GM18868 (cell line): ENCODE measurements at regions not wholly inside any gene's neighbourhood (a gene's known extent, or its start where the extent isn't known, plus 50 kb on each side); places are given as distances from the start of the nearest gene placed in this dataset.
"Not testable (repeated sequence)": the region's sequence is repeated elsewhere in the genome, so short reads cannot be mapped to it uniquely, and the experiment has no call there.

ENCODE experiments used
- ATAC-seq: cut with Tn5 transposase; IDR thresholded peaks from one replicate; pipeline ENCODE4 v1.9.1; 2021; ENCODE audit warnings: mild to moderate bottlenecking, moderate library complexity; ENCODE audit not compliant: unreplicated experiment

DNA sequence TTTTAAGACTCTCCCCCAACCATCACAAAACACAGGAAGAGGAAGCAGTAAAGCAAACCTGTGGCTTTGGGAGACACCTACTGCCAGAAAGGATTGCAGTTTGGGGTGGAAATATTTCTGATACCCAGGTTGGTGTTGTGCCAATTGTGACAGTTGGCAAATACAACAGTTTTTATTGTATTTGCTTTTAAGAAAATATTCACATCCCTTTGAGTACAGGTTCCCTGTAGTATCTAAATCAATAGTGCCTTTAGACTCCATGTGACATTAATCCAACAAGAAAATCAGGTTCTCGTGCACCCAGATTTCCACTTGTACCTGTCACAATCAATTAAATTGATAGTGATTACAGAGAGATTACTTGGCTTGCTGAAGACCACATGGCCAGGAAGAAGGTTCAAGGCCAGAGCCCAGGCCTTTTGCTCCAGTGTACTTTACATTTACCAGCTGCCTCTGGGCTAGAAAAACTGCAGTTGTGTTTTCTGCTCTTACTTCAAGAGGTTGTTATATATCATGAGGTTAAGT lies 361.2 kb downstream of the ATP23 start:
- ATAC-seq = no peak

DNA sequence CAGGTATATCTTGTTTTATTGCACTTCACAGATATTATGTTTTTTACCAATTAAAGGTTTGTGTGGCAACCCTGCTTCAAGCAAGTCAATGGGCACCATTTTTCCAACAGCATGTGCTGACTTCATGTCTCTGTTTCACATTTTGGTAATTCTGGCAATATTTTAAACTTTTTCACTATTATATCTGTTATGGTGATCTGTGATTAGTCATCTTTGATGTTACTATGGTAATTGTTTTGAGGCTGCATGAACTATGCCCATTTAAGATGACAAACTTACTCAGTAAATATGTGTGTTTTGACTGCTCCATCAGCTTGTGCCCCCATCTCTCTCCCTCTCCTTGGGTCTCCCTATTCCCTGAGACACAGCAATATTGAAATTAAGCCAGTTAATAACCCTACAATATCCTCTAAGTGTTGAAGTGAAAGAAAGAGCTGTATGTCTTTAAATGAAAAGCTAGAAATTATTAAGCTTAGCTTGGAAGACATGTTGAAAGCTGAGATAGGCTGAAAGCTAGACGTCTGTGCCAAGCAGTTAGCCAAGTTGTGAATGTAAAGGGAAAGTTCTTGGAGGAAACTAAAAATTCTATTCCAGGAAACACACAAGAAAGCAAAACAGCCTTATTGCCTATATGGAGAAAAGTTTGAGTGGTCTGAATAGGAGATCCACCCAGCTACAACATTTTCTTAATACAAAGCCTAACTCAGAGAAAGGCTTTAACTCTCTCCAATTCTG lies 365.1 kb downstream of the ATP23 start:
- ATAC-seq = no peak

DNA sequence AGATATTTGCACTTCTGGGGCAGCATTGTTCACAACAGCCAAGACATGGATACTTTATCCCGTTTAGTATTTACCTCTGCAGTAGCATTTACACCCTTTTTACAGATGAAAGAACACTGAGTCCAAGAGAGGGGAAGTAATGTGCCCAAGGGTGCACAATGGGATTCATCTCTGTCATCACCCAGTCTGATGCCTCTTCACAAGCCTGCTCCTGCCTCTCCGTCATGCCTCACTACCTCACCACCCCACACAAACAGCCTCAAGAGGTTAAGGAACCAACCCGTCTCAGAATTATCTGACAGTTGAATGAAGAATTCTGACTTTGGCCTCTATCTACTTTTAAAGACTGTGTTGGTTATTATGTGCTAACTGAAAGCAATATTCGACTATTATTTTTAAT lies 368.4 kb downstream of the ATP23 start:
- ATAC-seq = peak; percentile 52

DNA sequence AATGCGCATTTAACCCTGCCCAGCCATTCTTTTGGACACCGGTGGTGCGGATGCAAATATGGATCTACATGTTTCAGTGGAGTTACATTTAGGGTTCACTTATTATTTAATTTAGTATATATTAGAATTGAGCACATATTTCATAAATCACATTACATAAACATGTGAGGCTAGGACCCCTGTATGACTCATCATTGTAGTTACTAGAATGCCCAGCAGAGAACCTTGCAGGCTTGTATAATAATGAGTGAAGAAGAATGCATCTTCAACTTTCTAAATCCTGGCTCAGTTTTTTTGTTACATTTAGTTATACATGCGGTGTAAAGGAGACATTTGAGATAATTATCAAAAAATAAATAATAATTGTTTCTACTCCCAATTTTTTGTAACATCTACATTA lies 369.0 kb downstream of the ATP23 start:
- peak; percentile 52 for ATAC-seq

DNA sequence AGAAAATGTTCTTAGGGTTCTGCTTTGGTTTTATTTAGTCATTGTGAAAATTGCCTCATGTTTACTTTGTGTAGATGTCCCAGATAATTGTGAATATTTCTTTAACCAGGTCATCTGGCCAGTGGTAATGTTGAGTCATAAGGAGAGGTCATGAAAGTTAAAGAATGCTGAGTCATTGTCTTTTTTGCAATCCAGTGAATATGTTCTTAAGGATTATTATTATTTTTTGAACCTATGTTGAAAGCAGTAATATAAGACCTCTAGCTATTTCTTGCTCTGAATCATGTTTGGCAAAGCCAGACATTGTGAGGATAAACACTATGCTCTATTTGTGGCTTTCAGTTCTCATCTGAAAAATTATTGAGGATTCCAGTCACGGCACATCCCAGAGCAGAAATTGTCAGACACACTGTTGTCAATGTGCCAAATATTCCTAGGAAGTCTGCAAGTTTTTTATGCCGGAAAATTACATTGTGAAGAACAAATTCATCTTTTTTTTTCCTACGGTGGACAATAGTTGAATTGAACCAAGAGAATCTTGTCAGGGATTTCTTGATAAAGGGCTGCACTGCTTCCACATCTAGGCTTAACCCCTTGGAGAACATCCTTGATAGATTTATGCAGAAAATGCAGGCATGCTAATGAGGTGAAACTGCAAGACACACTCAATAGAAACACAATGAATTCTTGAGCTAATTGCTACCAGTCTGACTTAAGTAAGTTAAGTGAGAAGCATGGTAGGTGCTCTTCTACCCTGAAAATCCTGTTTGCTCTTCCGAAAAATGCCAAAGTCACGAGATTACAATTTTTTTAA lies 369.6 kb downstream of the ATP23 start:
- peak; percentile 76 for ATAC-seq

DNA sequence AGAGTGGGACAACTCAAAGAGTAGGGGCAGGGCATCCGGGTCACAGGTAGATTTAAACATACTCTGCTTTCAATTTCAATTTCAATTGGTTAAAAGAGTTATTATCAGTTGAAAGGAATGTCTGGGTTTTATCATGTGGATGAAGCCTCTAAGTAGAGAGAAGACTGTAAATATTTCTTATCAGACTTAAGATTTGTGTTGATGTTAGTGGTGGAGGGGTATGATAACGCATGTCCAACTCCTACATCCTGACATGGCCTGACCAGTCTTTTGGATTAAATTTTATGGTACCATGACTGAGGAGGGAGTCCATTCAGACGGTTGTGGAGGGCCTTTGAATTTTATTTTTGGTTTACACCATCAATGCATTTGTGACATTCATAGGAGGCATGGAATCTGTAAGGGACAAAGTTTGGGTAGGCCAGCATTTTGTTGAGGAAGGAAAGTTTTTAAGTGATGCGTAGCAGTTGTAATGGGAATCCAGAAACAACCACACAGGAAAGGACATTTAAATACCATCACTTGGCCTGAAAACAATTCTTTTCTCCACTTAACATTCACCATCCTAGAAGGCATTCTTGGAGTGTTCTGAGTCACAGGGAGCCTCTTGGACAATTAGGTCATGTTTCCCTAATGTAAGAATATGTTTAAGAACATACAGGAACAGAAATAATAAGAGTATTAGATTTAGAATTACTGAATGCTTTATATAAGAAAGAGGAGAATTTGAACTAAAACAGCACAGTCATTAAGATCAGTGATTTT lies 371.9 kb downstream of the ATP23 start:
- no peak for ATAC-seq

DNA sequence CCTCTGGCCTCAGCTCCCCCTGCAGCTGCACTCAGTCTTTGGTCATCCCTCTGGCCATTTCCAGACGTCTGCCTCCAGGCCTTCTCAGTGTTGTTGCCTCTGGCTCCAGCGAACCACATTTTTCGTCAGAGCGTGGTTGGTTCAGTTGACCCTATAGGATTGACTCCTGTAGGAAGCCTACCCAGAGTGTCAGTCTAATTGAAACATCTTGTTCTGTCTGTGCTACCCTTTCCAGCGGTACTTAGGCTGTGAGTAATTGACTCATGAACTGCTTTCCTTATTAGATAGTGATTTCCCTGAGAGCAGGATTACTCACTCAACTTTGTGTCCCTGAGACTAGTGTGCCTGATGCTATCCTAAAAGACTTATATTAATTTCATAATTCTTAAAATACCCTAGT lies 373.2 kb downstream of the ATP23 start:
- no peak for ATAC-seq

DNA sequence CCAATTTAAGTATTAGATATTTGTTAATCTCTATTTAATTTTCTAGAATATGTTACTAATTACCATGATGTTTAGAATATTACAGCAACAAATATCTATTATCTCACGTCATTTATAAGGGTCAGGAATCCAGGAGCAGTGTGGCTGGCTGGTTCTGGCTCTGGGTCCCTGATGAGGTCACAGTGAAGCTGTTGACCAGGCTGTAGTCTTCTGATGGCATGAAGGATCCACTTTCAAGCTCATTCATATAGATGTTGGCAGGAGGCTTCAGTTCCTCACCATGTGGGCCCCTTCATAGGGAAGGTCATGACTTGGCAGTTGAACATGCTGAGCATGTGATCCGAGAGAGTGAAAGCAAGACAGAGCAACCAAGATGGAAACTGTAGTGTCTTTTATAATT lies 375.6 kb downstream of the ATP23 start:
- no peak for ATAC-seq

DNA sequence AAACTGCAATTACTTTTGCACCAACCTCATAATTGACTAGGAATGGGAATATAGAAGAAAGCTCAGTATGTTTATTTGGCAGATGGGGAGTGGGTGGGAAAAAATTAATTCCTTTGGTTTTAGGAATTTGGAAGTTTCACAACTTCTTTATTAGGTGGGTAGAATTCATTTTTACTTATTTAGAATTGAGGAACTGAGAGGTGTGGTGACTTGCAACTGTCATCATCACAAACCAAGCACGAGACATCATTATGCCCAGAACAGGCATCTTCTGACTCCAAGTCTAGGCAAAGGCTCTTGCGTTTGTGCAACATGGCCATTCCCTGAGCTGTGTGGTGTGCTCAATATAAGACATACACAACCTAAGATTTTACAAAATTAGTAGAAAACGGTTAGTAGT lies 380.0 kb downstream of the ATP23 start:
- ATAC-seq = peak; percentile 99

DNA sequence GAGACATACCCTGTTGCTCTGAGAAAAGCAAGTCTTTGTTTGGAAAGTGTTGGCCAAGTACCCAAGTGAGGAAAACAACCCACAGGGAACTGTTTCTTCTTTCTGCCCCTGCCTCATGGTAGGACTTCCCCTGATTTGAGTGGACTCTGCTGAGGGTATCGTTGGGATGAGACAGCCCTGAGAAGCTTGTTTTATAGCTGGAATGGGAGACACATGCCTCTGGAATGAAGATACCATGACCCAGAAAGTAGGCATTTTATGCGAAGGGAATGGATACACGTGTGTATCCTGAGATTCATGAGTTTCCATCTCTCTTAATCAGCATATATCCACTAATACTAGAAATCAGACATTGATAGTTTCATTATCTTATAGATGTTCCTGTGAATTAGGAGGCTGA lies 382.3 kb downstream of the ATP23 start:
- no peak for ATAC-seq

DNA sequence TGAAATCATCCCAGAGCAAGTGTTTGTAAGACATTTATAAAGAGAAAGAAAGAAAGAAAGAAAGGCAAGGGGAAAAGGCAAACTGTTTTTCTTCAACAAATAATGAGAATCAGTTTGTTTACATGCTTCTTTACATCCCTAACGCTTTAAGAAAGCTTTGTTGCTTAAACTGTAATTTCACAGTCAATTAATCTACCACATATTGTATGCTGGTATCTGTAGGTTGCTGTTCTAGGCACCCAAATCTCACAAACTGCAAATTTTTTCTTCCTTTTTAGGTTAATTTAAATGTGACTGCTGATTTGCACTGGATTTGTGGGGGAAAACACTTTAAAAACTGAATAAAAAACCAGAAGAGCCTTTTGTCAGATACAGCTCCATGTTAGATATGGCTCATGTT lies 384.2 kb downstream of the ATP23 start:
- ATAC-seq = no peak

DNA sequence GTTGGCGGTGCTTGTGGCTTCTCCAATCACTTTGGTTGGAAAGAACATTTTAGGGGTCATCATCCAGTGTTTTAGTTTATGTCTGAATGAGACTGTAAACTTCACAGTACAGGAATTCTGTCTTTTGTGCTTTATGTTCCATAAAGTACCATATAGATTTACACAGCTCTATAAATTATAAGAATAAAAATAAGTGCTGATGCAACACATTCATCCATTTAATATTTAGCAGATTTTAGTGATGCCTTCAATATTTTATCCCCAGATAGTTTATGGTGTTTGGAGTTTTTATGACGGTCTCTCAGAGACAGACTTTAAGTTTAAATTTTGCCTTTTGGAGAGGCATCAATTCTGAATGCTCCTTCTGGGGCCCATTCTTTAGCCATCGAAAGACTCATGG lies 385.2 kb downstream of the ATP23 start:
- no peak for ATAC-seq

DNA sequence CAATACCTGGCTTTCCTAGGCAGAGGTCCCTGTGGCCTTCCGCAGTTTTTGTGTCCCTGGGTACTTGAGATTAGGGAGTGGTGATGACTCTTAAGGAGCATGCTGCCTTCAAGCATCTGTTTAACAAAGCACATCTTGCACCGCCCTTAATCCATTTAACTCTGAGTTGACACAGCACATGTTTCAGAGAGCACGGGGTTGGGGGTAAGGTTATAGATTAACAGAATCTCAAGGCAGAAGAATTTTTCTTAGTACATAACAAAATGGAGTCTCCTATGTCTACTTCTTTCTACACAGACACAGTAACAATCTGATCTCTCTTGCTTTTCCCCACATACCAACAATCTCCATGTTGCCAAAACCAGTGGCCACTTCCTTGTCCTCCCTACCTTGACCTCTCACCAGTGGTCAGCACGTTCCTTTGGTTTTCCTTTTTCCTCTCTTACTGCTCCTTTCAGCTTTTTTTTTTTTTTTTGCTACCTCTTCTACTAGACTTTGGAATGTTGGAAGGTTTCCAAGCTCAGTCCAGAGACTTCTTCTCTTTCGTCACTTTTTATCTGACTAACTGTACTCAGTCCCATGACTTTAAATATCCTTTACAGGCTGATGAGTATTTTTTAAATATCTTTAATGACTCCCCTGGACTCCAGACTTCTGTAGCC lies 395.3 kb downstream of the ATP23 start:
- ATAC-seq = not testable (repeated sequence)

DNA sequence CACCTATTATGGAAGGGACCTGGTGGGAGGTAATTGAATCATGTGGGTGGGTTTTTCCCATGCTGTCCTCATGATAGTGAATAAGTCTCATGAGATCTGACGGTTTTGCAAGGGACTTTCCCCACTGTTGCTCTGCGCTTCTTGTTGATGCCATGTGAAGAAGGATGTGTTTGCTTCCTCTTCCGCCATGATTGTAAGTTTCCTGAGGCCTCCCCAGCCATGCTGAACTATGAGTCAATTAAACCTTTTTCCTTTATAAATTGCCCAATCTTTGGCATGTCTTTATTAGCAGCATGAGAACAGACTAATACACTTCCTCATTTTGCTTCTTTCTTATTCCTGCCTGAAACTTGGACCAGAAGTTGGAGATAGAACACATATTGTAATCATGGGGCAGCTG lies 396.2 kb downstream of the ATP23 start:
- peak; percentile 89 for ATAC-seq

DNA sequence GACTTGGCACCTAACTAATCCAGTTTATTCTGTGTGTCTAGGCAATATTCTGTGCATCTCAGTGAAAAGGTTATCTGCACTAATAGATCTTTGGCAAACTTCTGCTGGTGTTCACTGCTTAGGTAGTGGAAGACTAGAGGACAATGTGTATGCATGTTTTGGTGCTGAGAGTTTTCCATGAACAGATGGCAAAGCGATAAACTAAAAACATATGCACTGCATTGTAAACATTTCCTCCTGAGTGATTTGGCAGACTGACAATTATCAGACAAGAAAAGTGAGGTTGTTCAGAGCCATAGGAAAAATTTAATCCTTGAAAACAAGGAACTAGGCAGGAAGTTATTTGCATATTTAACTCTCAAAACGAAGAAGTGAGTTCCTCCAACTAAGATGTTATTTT lies 400.4 kb downstream of the ATP23 start:
- ATAC-seq = no peak

DNA sequence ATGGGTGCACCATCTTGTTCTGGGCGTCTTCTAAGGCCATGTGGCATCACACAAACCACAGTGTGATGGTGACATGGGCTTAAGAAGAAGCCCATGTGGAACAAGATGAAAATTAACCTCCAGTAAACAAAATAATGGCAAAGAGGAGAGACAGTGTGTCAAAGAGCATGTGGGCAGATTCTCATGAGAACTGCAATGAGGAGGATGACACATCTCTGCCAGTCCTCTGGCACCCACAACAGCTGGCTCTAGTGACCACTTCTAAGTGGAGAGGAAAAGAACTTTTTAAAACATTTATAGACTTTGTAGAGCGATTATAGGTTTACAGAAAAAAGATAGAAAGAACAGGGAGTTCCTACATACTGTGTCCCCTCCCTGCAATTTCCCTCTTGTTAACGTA lies 401.4 kb downstream of the ATP23 start:
- ATAC-seq = no peak

DNA sequence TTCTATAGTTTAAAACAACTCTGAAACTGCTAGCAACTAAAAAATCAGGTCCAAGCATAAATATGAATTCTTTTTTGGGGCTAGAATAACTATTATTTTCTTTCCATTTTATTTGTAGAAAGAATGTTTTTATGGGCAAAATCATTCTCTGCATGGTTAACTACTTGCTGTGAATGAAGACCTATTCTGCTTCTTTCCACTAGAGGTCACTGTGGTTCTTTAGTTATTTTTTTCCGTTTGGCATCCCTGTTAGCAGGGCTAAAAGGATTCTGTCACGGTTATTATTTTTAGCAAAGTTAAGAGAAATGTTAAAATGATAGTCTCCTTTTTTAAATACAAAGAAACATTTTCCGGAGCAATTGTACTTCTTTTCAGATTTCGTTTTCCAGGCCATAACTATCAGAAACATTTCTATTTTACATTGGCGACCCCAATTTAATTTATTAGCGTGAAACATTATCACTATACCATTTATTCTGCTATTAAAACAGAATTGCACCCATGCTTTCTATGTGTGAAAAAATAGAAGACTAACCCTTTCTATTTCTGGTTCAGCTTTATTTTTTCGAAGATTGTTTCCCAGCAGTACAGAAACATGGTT lies 404.8 kb downstream of the ATP23 start:
- ATAC-seq = peak; percentile 75

DNA sequence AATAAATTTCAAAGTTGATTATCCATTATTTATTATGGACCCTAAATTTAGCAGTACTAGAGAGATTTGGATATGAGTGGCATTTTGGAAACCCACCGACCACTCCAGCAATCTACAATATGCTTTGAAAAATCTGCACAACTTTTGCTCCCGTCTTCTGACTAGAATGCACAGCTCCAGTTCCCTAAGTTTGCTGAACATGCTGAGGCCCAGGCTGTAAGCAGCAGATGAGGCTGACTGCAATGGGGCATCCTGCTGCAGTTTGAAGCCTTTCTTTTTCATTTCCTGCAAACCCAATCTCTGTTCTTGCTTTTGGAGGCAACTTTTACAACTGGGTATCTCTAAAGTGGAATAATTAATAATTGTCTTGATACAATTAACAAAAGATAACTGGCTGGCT lies 405.8 kb downstream of the ATP23 start:
- no peak for ATAC-seq

DNA sequence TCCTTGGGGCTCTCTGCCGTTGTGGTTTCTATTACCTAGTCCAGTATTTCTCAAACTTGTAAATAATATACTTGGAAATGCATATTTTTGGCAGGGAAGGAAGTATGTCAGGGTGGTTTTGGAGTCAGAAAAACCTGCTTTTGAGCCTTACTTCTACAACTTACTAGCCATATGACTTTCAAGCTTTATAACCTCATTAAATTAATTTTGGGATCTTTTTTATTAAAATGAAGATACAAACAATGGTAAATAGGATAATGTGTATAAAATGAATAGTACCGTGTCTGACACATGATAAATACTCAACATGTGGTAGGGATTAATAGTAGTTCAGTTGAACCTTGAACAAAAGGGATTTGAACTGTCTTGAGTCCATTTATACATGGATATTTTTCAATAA lies 406.3 kb downstream of the ATP23 start:
- ATAC-seq = no peak

DNA sequence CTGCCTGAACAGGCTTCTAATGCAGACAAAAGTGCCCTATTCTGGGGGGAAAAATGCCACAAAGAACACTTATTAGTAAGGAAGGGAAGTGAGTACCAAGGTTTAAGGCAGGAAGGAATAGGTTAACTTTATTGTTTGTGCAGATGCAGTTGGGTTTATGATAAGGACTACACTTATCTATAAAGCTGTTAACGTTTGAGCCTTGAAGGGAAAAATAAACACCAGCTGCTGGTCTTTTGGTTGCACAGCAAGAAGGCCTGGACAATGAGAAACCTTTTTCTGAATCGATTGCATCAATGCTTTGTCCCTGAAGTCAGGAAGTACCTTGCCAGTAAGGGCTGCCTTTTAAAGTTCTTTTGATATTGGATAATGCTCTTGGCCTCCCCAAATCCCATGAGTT lies 407.8 kb downstream of the ATP23 start:
- no peak for ATAC-seq

DNA sequence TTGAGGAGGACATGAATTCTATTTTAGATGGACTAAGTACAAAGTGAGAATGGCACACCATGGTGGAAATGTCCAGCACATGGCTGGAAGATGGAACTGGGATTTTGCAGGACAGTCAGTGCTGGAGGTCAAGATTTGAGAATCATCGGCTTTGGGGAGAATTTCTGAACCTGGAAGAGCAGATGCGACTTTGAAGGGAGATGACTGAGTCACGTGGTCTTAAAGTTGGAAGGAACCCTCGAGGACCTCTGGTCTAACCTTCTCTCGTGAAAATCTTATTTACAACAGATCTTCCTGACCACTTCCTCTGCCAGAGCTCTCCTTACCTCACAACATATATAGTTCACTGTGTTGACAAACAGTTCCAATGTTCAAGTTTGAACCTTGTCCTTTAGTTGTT lies 415.4 kb downstream of the ATP23 start:
- no peak for ATAC-seq
